ENCODE measurements at regions not wholly inside any gene's neighbourhood (a gene's known extent, or its start where the extent isn't known, plus 50 kb on each side); places are given as distances from the start of the nearest gene placed in this dataset.

GRCh38 chr17:36749493-36749892 is 148.1 kb downstream of the MRM1 start:
- TF ChIP-seq CTCF (IDR thresholded peaks at IDR 0.05) (no peak), EP300 (IDR thresholded peaks at IDR 0.05) (no peak)

Measured in tibial nerve (tissue), 4 donors.